Neuronal stem cell (in vitro differentiated cells): ENCODE measurements at regions not wholly inside any gene's neighbourhood (a gene's known extent, or its start where the extent isn't known, plus 50 kb on each side); places are given as distances from the start of the nearest gene placed in this dataset.

Experiments
- DNase-seq: peaks from one replicate; pipeline ENCODE4 v3.0.0-alpha.2; 2013; ENCODE audit warnings: low spot score
- H2AFZ ChIP-seq: one replicate; pipeline ENCODE4 v1.6.1; 2013; ENCODE audit warnings: mild to moderate bottlenecking, low read length, inconsistent platforms
- H2AK5ac ChIP-seq: 2 replicates; pipeline ENCODE4 v1.6.1; 2013; ENCODE audit warnings: low read depth, mild to moderate bottlenecking, inconsistent platforms, low read length, moderate library complexity, mixed read lengths
- H2BK120ac ChIP-seq: 2 replicates; pipeline ENCODE4 v1.6.1; 2013; ENCODE audit warnings: low read depth, mild to moderate bottlenecking, inconsistent platforms, low read length, moderate library complexity, mixed read lengths
- H2BK12ac ChIP-seq: one replicate; pipeline ENCODE4 v1.6.1; 2013; ENCODE audit warnings: low read length, inconsistent platforms
- H2BK15ac ChIP-seq: 2 replicates; pipeline ENCODE4 v1.6.1; 2013; ENCODE audit warnings: mild to moderate bottlenecking, low read length, inconsistent platforms, mixed read lengths
- H2BK5ac ChIP-seq: one replicate; pipeline ENCODE4 v1.6.1; 2013; ENCODE audit warnings: inconsistent platforms, mild to moderate bottlenecking, low read length, moderate library complexity
- H3K14ac ChIP-seq: one replicate; pipeline ENCODE4 v1.6.1; 2013; ENCODE audit warnings: low read length, inconsistent platforms
- H3K18ac ChIP-seq: 2 replicates; pipeline ENCODE4 v1.6.1; 2013; ENCODE audit warnings: low read length, inconsistent platforms
- H3K23ac ChIP-seq: 2 replicates; pipeline ENCODE4 v1.6.1; 2013; ENCODE audit warnings: low read depth, mild to moderate bottlenecking, mixed read lengths, low read length, inconsistent platforms; ENCODE audit not compliant: poor library complexity
- H3K27ac ChIP-seq: replicated peaks from 3 replicates; pipeline ENCODE4 v1.5.1; 2013; ENCODE audit warnings: low read length, inconsistent platforms
- H3K27me3 ChIP-seq, 3 experiments: 2 replicates each; pipeline ENCODE4 v1.6.1; 2013; ENCODE audit warnings: low read length in 3 of 3, mild to moderate bottlenecking in 2 of 3, inconsistent platforms in 1 of 3, low read depth in 1 of 3, mixed read lengths in 1 of 3, moderate library complexity in 1 of 3; ENCODE audit not compliant: control insufficient read depth in 3 of 3, insufficient read depth in 3 of 3
- H3K36me3 ChIP-seq, 2 donors: replicated peaks in 1 of 2; 2 replicates each; pipeline ENCODE4 v1.6.1; 2013; ENCODE audit warnings: low read length in 2 of 2; ENCODE audit not compliant: control insufficient read depth in 2 of 2, insufficient read depth in 2 of 2
- H3K4ac ChIP-seq: 2 replicates; pipeline ENCODE4 v1.6.1; 2013; ENCODE audit warnings: inconsistent platforms, mild to moderate bottlenecking, low read length, moderate library complexity
- H3K4me1 ChIP-seq, 2 donors: 1 replicate in 1 of 2; 2 replicates in 1 of 2; pipeline ENCODE4 v1.6.1; 2013; ENCODE audit warnings: low read length in 2 of 2, low read depth in 1 of 2; ENCODE audit not compliant: control insufficient read depth in 2 of 2, insufficient read depth in 1 of 2
- H3K4me2 ChIP-seq: one replicate; pipeline ENCODE4 v1.6.1; 2013; ENCODE audit warnings: mild to moderate bottlenecking, low read length, inconsistent platforms; ENCODE audit not compliant: insufficient read depth, poor library complexity, severe bottlenecking
- H3K4me3 ChIP-seq, 2 donors: 2 replicates each; pipeline ENCODE4 v1.5.1; 2013; ENCODE audit warnings: low read length in 2 of 2, mild to moderate bottlenecking in 2 of 2, inconsistent platforms in 1 of 2, moderate library complexity in 1 of 2
- H3K79me1 ChIP-seq: one replicate; pipeline ENCODE4 v1.6.1; 2013; ENCODE audit warnings: low read depth, mild to moderate bottlenecking, inconsistent platforms, low read length, moderate library complexity
- H3K9ac ChIP-seq: one replicate; pipeline ENCODE4 v1.6.1; 2013; ENCODE audit warnings: mild to moderate bottlenecking, low read depth, low read length, inconsistent platforms; ENCODE audit not compliant: poor library complexity
- H3K9me3 ChIP-seq, 2 donors: replicated peaks in 1 of 2; 2 replicates each; pipeline versions ENCODE3 to v1.6.1; 2013; ENCODE audit warnings: low read length in 2 of 2, mild to moderate bottlenecking in 2 of 2, inconsistent platforms in 1 of 2, low read depth in 1 of 2, mixed read lengths in 1 of 2, moderate library complexity in 1 of 2; ENCODE audit not compliant: control insufficient read depth in 2 of 2, insufficient read depth in 1 of 2
- H4K8ac ChIP-seq: one replicate; pipeline ENCODE4 v1.6.1; 2013; ENCODE audit warnings: low read depth, mild to moderate bottlenecking, inconsistent platforms, low read length, moderate library complexity
- H4K91ac ChIP-seq: one replicate; pipeline ENCODE4 v1.6.1; 2013; ENCODE audit warnings: low read length, low read depth, mild to moderate bottlenecking, inconsistent platforms; ENCODE audit not compliant: poor library complexity
- WGBS, 2 donors: extraction: QIAGEN DNeasy Blood & Tissue Kit; methylation state at CpG; one replicate each; pipeline ENCODE4 v1.1.7; 2013; ENCODE audit warnings: missing lambda C conversion rate in 2 of 2, mixed read lengths in 1 of 2; ENCODE audit not compliant: insufficient read length in 2 of 2, insufficient replicate concordance in 1 of 2; ENCODE audit errors: extremely low coverage in 2 of 2; 5-methylcytosine and 5-hydroxymethylcytosine counted together

DNA sequence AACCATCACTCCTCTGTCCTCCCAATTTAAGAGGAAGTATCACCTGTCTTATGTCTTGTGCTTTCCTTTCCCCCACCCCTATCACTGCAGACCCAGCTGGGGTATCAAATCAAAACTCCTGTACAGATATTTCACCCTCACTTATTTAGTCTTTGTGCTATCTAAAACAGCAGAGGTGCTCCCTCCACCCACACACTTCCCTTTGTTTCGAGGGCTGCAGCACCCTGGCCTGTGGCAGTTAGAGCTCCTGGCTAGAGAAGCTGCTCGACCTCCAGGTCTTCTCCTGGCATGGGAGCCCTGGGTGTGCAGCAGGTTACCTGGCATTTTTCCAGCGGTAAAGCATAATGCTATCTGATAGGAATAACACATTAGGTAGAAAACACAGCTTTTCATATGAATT is 181.4 kb upstream of the BCL6 start:
- no peak overlapping the region for H3K14ac ChIP-seq
- H3K23ac ChIP-seq: no peak overlapping the region
- no peaks in the 10 kb centered on the region for H3K36me3 ChIP-seq
- no peak overlapping the region for H3K4me2 ChIP-seq
- H2BK120ac ChIP-seq: no peak overlapping the region
- no peak overlapping the region for H4K8ac ChIP-seq
- no peaks in the 10 kb centered on the region for H3K27me3 ChIP-seq
- DNase-seq: no peak
- H3K4ac ChIP-seq: no peak overlapping the region
- H2BK5ac ChIP-seq: no peak overlapping the region
- no peak overlapping the region for H2BK12ac ChIP-seq
- H3K4me1 ChIP-seq: no peaks in the 10 kb centered on the region
- H3K4me3 ChIP-seq: no peak overlapping the region
- peaks cover 0 to 2% of the 10 kb centered on the region in 2 donors for H3K9me3 ChIP-seq
- WGBS, 2 donors: no CpG with 5 or more reads among the region's 3 CpGs
- H3K18ac ChIP-seq: no peak overlapping the region
- H2AK5ac ChIP-seq: no peak overlapping the region
- H2BK15ac ChIP-seq: no peak overlapping the region
- no peak overlapping the region for H4K91ac ChIP-seq
- no peak overlapping the region for H2AFZ ChIP-seq
- H3K9ac ChIP-seq: no peak overlapping the region
- no peak overlapping the region for H3K27ac ChIP-seq
- H3K79me1 ChIP-seq: no peaks in the 10 kb centered on the region

DNA sequence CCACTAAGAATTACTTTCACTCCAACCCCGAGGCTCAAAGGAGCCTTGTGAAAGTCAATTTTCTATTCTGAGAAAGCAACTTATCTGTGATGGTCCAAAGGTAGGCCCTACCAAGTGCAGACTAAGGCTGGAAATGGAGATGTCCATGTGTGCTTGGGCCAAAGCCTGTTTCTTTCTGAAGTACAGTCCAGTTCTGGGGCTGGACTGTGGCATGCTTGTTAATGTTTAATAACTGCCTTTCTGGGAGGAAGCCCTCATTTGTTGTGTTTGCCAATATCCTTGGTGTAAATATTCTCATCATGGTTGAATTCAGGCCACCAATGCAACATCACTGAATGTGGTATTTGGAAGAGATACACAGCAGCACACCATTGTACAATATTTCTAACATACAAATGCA is 182.3 kb upstream of the BCL6 start:
- Histone ChIP-seq H3K23ac (no peak overlapping the region), H4K91ac (no peak overlapping the region), H3K27me3 (no peaks in the 10 kb centered on the region), H3K36me3 (no peaks in the 10 kb centered on the region), H3K4me3 (no peak overlapping the region), H2AFZ (no peak overlapping the region), H3K4ac (no peak overlapping the region), H4K8ac (no peak overlapping the region), H3K4me1 (no peaks in the 10 kb centered on the region), H3K27ac (no peak overlapping the region), H2BK15ac (no peak overlapping the region), H3K18ac (no peak overlapping the region), H2BK120ac (no peak overlapping the region), H2AK5ac (no peak overlapping the region), H2BK5ac (no peak overlapping the region), H3K79me1 (no peaks in the 10 kb centered on the region), H3K4me2 (no peak overlapping the region), H3K9ac (no peak overlapping the region), H3K9me3 (peaks cover 0 to 2% of the 10 kb centered on the region in 2 donors), H3K14ac (no peak overlapping the region), H2BK12ac (no peak overlapping the region)
- DNase-seq: no peak
- WGBS, 2 donors: no CpG with 5 or more reads among the region's 1 CpG

DNA sequence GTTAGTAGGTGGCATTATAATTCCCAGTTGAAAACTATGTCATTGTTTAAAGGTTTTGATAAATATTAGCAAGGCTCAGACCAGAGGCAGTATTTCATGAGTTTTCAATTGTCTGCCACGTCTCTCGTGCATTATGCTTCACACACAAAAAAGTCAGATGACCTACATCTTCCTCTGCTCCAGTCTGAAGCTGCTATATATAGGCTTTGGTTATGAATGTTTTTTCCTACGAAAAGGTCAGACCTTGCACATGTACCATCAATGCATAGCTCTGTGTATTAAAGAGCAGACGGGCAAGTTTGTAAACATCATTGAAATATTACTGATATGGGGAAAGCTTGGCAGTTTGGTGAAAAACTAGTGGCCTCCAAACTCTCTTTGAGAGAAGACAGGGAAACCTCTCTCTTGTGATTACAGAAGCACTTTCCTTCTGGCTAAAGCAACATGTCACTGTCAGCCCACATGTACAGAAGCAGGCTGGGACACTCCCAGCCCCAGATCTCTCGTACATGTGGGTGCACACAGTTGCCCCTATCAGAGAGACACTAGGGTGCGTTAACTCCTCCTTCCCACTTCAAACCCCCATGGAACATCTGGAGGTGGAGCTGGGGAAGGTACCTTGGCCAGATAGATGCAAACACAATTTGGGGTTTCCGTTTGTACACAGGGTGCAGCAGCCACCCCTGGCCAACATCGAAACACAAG is 184.0 kb upstream of the BCL6 start:
- DNase-seq: no peak
- Histone ChIP-seq H2BK15ac (no peak overlapping the region), H3K14ac (no peak overlapping the region), H4K91ac (no peak overlapping the region), H2BK5ac (no peak overlapping the region), H2BK12ac (no peak overlapping the region), H2AK5ac (no peak overlapping the region), H3K4me1 (no peaks in the 10 kb centered on the region), H3K27me3 (no peaks in the 10 kb centered on the region), H3K27ac (no peak overlapping the region), H4K8ac (no peak overlapping the region), H3K4me3 (no peak overlapping the region), H3K36me3 (no peaks in the 10 kb centered on the region), H3K4ac (no peak overlapping the region), H3K79me1 (no peaks in the 10 kb centered on the region), H3K9me3 (peaks cover 0 to 2% of the 10 kb centered on the region in 2 donors), H3K23ac (no peak overlapping the region), H2BK120ac (no peak overlapping the region), H3K4me2 (no peak overlapping the region), H3K9ac (no peak overlapping the region), H3K18ac (no peak overlapping the region), H2AFZ (no peak overlapping the region)
- no CpG with 5 or more reads among the region's 8 CpGs for WGBS, 2 donors

DNA sequence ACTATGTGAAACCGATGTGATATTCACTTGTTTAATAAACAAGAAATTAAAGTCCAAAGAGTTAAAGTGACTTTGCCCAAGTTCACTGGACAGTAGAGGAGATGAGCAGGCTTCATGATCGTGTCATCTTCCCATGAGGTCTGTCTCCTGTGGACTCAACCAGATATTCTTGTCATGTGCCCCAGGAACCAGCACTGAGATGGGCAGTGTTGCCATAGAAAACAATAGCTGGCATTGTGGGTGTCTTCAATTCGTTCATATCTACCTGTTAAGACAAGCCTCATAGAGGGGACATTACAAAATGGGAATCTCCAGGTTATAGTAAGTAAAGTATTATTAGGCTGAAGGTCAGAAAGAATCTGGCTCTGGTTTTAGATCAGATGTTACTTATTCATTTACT is 184.8 kb upstream of the BCL6 start:
- H3K27me3 ChIP-seq: no peaks in the 10 kb centered on the region
- H3K79me1 ChIP-seq: no peaks in the 10 kb centered on the region
- no peak overlapping the region for H3K4ac ChIP-seq
- no peak overlapping the region for H2BK12ac ChIP-seq
- H3K4me3 ChIP-seq: no peak overlapping the region
- DNase-seq: no peak
- H2BK15ac ChIP-seq: no peak overlapping the region
- WGBS, 2 donors: no CpG with 5 or more reads among the region's 3 CpGs
- H3K4me1 ChIP-seq: no peaks in the 10 kb centered on the region
- H4K8ac ChIP-seq: no peak overlapping the region
- no peak overlapping the region for H2AFZ ChIP-seq
- peaks cover 0 to 2% of the 10 kb centered on the region in 2 donors for H3K9me3 ChIP-seq
- no peak overlapping the region for H3K14ac ChIP-seq
- H2AK5ac ChIP-seq: no peak overlapping the region
- H3K18ac ChIP-seq: no peak overlapping the region
- H4K91ac ChIP-seq: no peak overlapping the region
- H3K36me3 ChIP-seq: no peaks in the 10 kb centered on the region
- H2BK5ac ChIP-seq: no peak overlapping the region
- no peak overlapping the region for H3K27ac ChIP-seq
- H3K9ac ChIP-seq: no peak overlapping the region
- no peak overlapping the region for H3K23ac ChIP-seq
- H2BK120ac ChIP-seq: no peak overlapping the region
- no peak overlapping the region for H3K4me2 ChIP-seq
